Muscle of arm (tissue), 1 donor: ENCODE measurements at regions not wholly inside any gene's neighbourhood (a gene's known extent, or its start where the extent isn't known, plus 50 kb on each side); places are given as distances from the start of the nearest gene placed in this dataset.

Source experiments
- DNase-seq: peaks from one replicate; pipeline ENCODE4 v3.0.0-alpha.2; 2013

DNA sequence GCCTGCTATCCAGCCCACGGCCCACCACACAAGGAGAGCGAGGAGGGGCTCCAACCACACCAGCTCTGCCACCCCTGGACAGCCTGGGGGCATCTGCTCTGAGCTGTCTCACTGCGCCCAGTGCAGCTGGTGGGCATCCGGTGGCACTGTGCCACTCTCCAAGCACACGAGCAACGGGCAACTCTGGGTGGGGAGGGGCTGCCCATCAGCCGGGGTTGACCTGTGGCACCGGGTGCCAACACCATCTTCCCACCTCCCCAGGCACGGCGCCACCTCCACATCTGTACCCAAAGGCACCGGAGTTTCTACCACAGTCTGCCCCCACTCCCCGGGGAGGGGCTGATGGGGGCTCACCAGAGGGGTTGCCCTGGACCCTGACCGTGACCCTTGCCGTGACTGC, 241.8 kb downstream of the RBFOX3 start:
- no peak for DNase-seq

GRCh38 chr17:79368521-79368920, 242.3 kb downstream of the RBFOX3 start:
- no peak for DNase-seq

- DNase-seq: no peak
Observed at GRCh38 chr17:79366988-79367571, 243.8 kb downstream of the RBFOX3 start.

DNA sequence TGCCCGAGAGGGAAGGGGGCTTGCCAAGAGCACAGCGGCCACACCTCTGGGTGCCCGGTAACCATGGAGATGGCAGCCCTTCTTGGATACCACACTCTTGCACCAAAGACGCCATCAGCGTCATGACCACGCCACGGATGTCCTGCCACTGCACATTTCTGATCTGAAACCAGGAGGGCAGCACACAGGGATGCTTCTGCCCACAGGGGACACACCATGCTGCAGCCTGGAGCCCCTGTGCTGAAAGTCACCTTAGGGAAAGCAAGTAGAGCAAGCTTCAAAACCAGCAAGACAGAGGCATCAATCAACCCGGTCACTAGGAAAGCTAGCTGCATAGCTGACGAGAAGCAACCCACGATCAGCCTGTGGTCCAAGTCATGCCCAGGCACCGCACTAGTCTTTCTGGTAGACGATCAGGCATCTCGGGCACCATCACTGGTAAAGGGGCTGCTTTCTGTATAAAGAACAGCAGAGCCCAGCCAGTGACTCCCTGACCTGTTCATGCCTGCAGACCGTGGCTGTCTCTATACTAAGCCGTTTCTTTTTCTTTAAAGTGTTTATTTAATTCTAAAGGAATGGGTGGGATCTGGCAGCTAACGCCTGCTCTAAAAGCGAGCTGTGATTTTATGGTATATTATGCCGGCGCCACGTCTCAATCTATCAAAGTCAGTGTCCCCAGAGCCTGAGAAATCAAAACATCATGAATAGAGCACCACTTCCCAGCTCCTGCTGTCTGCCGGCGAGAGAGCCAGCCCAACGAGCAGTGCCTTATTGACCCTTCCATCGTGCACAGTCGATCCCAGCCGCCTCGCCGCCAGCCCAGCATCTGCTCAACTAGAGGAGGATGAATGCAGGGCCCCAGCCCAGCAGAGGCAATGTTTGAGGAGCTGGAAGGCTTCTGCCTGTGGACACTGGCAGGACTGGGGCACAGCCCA, 244.7 kb downstream of the RBFOX3 start:
- no peak for DNase-seq

GRCh38 chr17:79365351-79365750, 245.5 kb downstream of the RBFOX3 start:
- no peak for DNase-seq

DNA sequence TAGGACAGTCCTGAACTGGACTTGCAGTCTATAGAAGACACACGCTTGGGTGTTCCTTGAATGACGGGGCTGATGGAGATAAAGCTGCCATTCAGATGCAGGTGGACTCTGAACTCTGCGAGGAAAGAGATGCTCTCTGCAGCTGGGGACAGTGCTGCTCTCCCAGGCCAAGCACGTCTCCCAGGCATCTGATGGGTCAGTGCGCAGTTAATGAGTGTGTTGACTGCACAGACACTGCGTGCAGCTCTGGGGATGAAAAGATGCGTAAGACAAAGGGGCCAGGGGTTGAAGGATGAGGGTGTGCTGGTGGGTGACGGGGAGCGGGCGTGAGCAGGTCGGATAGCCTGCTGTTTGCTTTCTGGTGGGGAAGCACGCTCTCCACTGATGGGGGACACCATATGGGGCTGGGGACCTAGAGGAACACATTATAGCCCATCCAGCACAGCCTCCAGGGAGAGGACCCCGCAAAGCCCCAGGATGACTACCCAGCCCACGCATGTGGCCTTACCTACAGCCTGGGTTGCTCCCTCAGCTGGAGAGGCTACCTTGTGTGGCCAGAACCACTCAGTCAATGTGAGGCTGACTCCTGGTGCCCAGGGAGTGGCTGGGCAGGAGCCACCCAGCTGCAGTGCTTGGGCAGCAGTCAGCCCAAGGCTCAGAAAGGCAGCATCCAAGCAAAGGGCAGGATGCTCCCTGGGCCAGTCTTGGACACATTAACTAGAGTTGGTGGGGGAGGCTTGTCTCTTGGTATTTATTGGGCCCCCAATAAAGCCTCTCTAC, 246.3 kb downstream of the RBFOX3 start:
- DNase-seq: no peak

DNA sequence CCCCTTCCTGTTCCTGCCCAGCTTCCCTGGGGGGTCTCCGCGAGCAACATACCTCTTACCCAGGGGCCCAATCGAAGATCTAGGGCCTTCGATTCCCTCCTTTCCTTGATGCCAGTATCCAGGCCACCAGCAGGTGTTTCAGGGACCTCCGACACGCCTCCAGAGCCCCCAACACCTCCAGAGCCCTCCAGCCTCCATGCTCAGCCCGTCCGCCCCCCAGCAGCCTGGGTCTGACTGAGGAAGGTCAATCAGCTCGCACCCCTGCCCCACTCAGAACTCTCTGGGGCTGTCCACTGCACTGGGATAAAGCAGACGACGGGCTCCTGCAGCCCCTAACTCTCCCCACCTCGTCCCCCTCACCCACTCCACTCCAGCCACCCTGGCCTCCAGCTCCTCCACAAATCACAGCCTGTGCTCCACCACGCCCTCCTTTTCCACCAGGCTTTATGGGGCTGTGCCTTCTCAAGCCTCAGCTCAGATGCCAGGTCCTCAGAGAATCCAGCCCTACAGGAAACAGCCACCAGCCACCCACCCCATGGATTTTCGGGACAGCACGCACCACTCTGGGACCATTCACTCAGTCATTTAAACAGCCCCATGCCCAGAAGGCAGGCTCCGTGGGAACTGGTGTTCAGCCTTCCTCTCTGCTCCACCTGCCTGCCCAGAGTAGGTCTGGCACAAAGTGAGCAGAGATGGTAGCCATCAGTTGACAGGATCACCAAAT, 247.1 kb downstream of the RBFOX3 start:
- DNase-seq: no peak

DNA sequence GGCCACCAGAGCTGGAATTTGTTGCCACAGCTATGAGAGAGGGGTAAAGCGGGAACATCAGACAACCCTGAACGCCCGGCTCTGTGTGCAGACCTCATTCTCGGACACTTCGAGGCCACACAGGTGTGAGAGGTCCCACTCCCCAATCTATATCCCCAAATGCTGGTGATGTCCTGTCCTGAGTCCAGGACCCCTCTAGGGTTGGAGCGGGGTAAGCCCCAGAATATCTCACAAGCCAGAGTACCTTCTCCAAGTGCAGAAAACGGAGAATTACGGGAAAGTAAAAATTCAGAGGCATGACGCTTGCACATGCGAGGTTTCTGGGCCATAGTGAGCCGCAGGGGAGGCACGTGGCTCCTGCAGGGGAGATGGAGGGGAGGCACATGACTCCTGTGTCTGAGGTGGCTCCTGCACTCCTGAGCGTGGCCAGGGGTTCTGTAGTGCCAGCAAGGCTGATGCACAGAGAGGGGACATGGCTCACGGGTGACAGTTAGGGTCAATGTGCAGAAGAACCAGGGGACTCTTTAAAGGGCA, 248.0 kb downstream of the RBFOX3 start:
- no peak for DNase-seq

- no peak for DNase-seq
Observed at GRCh38 chr17:79361873-79362771, 248.7 kb downstream of the RBFOX3 start.

DNA sequence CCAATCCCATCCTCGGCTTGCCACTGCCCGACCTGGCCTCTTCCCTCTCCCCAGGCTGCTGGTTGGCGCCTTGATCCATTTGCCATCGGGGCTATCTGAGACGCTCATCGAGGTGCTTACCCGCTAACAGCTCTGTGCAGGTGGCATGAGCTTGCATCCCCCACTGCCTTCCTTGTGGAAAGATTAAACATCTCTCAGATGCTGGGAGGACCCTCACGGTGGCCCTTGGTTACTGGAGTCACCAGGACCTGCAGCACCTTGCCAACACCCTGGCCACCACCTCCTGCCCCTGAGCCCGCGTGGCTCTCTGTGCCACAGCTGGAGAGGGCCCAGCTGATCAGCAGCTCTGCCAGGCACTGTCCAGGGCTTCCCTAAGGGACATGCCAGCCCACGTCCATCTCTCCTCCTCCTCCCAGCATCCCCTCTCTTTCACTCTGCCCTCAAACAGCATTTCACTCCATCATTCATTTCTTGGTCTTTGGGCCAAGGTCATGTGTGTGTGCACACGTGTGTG, 249.6 kb downstream of the RBFOX3 start:
- no peak for DNase-seq

- DNase-seq: no peak
Observed at GRCh38 chr17:79360196-79360595, 250.7 kb downstream of the RBFOX3 start.

DNA sequence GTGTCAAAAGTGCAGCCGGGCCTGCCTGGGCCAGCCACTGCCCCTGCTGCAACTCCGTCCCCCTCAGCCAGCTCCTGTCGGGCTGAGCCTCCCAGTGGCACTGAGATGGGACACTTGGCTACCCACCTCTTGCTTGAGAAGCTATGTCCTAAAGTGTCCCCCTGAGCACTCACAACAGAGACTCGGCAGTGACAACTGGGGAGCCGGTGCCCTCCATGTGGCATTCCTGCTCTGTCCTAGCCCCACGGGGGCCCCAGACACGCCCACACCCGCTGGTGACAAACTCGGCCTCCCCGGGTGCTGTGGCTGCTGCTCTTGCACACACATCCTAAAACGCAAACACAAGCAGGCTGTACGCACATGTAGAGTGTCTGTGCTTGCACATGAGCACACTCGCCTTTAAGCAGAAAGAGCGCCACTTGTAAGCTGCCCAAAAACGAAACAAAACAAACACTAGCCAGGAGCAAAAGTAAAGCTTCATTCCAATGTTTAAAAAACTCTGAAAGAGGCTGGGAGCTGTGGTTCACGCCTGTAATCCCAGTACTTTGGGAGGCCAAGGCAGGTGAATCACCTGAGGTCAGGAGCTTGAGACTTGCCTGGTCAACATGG, 253.9 kb downstream of the RBFOX3 start:
- DNase-seq: no peak

- DNase-seq: no peak
Observed at GRCh38 chr17:79355165-79355564, 255.7 kb downstream of the RBFOX3 start.

GRCh38 chr17:79354173-79354820, 256.6 kb downstream of the RBFOX3 start:
- no peak for DNase-seq

- no peak for DNase-seq
Observed at GRCh38 chr17:79353548-79353947, 257.3 kb downstream of the RBFOX3 start.

- DNase-seq: no peak
Observed at GRCh38 chr17:79353016-79353415, 257.8 kb downstream of the RBFOX3 start.

DNA sequence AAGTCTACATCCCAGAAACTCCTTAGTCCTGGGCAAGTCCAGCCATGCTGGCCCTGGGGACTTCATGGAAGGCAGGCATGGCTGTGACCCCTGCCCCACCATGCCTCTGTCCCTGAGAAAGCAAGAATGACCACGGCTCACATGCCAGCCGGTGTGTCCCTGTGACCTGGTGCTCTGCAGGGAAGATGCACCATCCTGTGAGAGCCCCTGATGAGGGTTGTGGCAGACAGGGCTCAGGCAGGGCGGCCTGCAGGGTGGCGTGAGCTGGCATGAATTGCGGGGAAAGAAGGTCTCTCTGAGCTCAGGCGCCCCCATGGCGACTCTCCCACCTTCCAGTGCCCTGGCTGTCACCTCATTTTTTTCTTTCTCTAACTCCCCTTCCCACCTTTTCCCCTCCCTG, 260.3 kb downstream of the RBFOX3 start:
- no peak for DNase-seq

- DNase-seq: no peak
Observed at GRCh38 chr17:79349506-79350400, 261.1 kb downstream of the RBFOX3 start.
